Keratinocyte (primary cell): ENCODE measurements at regions not wholly inside any gene's neighbourhood (a gene's known extent, or its start where the extent isn't known, plus 50 kb on each side); places are given as distances from the start of the nearest gene placed in this dataset.

ENCODE experiments used
- DNase-seq: peaks from one replicate; pipeline ENCODE4 v3.0.0-alpha.2; 2011; ENCODE audit warnings: low read depth, missing footprints, low spot score
- FAIRE-seq: peaks from 2 replicates; lab custom pipeline; 2011; peaks lifted over from hg19 to GRCh38; lab: Jason Lieb, UNC
- H2AFZ ChIP-seq: 2 replicates; pipeline ENCODE4 v1.6.0; 2012; ENCODE audit warnings: low read length, control low read depth, inconsistent platforms; ENCODE audit not compliant: control insufficient read depth
- H3K27ac ChIP-seq: 2 replicates; pipeline ENCODE4 v1.5.1; 2011; ENCODE audit warnings: low read length; ENCODE audit not compliant: control insufficient read depth, insufficient read depth
- H3K27me3 ChIP-seq: 3 replicates; pipeline ENCODE4 v1.6.0; 2011; ENCODE audit warnings: low read length; ENCODE audit not compliant: control insufficient read depth, insufficient read depth; ENCODE audit errors: extremely low read depth
- H3K36me3 ChIP-seq, 2 experiments: 2 replicates in 1 of 2; 3 replicates in 1 of 2; pipeline ENCODE4 v1.5.1; 2011; ENCODE audit warnings: low read length in 2 of 2, mild to moderate bottlenecking in 1 of 2; ENCODE audit not compliant: control insufficient read depth in 2 of 2, insufficient read depth in 2 of 2; ENCODE audit errors: extremely low read depth in 1 of 2
- H3K4me1 ChIP-seq: 3 replicates; pipeline ENCODE4 v1.5.1; 2011; ENCODE audit warnings: low read length; ENCODE audit not compliant: control insufficient read depth, insufficient read depth; ENCODE audit errors: extremely low read depth
- H3K4me2 ChIP-seq: 3 replicates; pipeline ENCODE4 v1.6.0; 2011; ENCODE audit warnings: low read depth, low read length; ENCODE audit not compliant: control insufficient read depth, insufficient read depth; ENCODE audit errors: extremely low read depth
- H3K4me3 ChIP-seq, 3 experiments: fragments of 200-600 bp in 1 of 3; sonication (generic) in 1 of 3; 2 replicates in 2 of 3; 3 replicates in 1 of 3; pipeline ENCODE4 v1.5.1; 2011 to 2016; ENCODE audit warnings: low read length in 3 of 3, mild to moderate bottlenecking in 3 of 3, control low read depth in 2 of 3, inconsistent platforms in 1 of 3, low read depth in 1 of 3, mixed read lengths in 1 of 3, mixed run types in 1 of 3, moderate library complexity in 1 of 3; ENCODE audit not compliant: control insufficient read depth in 2 of 3, insufficient read depth in 2 of 3; ENCODE audit errors: extremely low read depth in 1 of 3
- H3K79me2 ChIP-seq: 2 replicates; pipeline ENCODE4 v1.6.0; 2012; ENCODE audit warnings: low read length; ENCODE audit not compliant: control insufficient read depth, insufficient read depth
- H3K9ac ChIP-seq: 3 replicates; pipeline ENCODE4 v1.6.0; 2011; ENCODE audit warnings: low read length; ENCODE audit not compliant: control insufficient read depth, insufficient read depth; ENCODE audit errors: extremely low read depth
- H3K9me1 ChIP-seq: 3 replicates; pipeline ENCODE4 v1.6.0; 2011; ENCODE audit warnings: low read length; ENCODE audit not compliant: control insufficient read depth, insufficient read depth; ENCODE audit errors: extremely low read depth
- H3K9me3 ChIP-seq: 2 replicates; pipeline ENCODE4 v1.5.1; 2012; ENCODE audit warnings: low read depth, low read length; ENCODE audit not compliant: control insufficient read depth
- H4K20me1 ChIP-seq: 3 replicates; pipeline ENCODE4 v1.6.0; 2011; ENCODE audit warnings: low read length; ENCODE audit not compliant: control insufficient read depth, insufficient read depth; ENCODE audit errors: extremely low read depth
- EZH2 ChIP-seq: IDR thresholded peaks from one replicate; pipeline ENCODE4 v1.6.1; 2012; ENCODE audit warnings: inconsistent platforms, mild to moderate bottlenecking, low read length, moderate library complexity
- dilution Hi-C: fragments of 300-500 bp; cut with MboI; formaldehyde crosslinking; loops from one replicate; pipeline ENCODE4 v1.7.0; 2020; ENCODE audit warnings: low sequenced_read_pairs; ENCODE audit not compliant: extremely low pct_ligation_motif_present
- TF ChIP-seq, protein P1 (sequence below), 3 experiments: IDR thresholded peaks in 1 of 3; conservative IDR thresholded peaks in 1 of 3; optimal IDR thresholded peaks in 1 of 3; 2 replicates in 2 of 3; 3 replicates in 1 of 3; pipeline versions ENCODE3 to v1.5.1; 2011; ENCODE audit warnings: low read length in 3 of 3, mild to moderate bottlenecking in 3 of 3, moderate library complexity in 2 of 3, control low read depth in 1 of 3, inconsistent platforms in 1 of 3; ENCODE audit not compliant: insufficient read depth in 2 of 3; ENCODE audit errors: extremely low read depth in 1 of 3

DNA sequence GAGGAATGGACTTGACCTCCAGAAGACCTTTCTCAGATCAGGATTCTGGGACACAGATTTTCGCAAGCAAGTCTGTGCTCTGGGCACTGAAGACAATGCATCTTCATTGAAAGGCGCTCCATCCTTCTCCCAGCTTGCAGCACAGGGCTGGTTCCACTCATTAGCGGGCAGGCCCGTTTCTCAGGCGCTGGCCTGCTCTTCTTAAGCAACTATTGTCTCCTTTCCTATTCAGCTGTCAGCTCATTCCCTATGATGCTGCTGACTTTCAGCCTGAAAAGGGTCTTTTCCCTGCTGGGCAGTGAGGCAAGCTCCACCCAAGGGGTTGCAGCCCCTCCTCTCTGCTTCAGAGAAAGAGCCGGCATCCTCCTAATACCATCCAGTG, 91.9 kb upstream of the PLXNA2 start:
- Histone ChIP-seq H2AFZ (no peak overlapping the region), H3K27ac (no peak overlapping the region), H3K9me3 (no peaks in the 10 kb centered on the region), H3K4me1 (no peaks in the 10 kb centered on the region), H3K4me2 (no peak overlapping the region), H4K20me1 (no peaks in the 10 kb centered on the region), H3K27me3 (peaks cover 14% of the 10 kb centered on the region), H3K36me3 (no peaks in the 10 kb centered on the region), H3K4me3 (no peak overlapping the region), H3K9me1 (no peaks in the 10 kb centered on the region), H3K79me2 (no peaks in the 10 kb centered on the region), H3K9ac (no peak overlapping the region)
- no peak for DNase-seq
- FAIRE-seq, result no peak
- TF ChIP-seq EZH2, result no peak
- TF ChIP-seq, protein P1, sequence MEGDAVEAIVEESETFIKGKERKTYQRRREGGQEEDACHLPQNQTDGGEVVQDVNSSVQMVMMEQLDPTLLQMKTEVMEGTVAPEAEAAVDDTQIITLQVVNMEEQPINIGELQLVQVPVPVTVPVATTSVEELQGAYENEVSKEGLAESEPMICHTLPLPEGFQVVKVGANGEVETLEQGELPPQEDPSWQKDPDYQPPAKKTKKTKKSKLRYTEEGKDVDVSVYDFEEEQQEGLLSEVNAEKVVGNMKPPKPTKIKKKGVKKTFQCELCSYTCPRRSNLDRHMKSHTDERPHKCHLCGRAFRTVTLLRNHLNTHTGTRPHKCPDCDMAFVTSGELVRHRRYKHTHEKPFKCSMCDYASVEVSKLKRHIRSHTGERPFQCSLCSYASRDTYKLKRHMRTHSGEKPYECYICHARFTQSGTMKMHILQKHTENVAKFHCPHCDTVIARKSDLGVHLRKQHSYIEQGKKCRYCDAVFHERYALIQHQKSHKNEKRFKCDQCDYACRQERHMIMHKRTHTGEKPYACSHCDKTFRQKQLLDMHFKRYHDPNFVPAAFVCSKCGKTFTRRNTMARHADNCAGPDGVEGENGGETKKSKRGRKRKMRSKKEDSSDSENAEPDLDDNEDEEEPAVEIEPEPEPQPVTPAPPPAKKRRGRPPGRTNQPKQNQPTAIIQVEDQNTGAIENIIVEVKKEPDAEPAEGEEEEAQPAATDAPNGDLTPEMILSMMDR (optimal IDR thresholded peaks at IDR 0.05 in 1 of 3, IDR thresholded peaks at IDR 0.05 in 1 of 3, conservative IDR thresholded peaks at IDR 0.05 in 1 of 3; ENCODE audit: extremely low read depth in 1 of 3, insufficient read depth in 2 of 3, low read length in 3 of 3), result no peak
- dilution Hi-C loops, result no loop called here

DNA sequence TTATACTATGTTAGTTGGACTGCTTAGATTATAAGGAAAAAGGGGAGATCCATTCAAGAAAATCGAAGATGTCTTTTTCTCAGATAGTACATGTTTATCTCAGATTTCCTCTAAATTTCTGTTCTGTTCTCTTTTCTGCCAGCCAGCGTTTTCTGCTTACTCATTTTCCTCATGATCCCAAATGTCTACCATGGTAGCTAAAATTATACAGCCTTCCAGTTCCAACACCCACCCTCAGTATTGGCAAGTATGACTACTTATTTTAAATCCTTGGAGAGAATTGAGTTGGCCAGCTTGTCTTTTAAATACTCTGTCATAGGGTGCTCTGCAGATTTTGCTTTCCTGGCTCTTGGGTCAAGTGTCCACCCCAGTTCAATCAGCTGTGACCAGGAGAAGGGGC, 95.7 kb upstream of the PLXNA2 start:
- peaks cover 34% of the 10 kb centered on the region for H3K27me3 ChIP-seq
- DNase-seq (no peak), FAIRE-seq (no peak)
- H3K4me1 ChIP-seq, result no peaks in the 10 kb centered on the region
- no peak overlapping the region for H3K9ac ChIP-seq
- dilution Hi-C loops, result no loop called here
- no peak overlapping the region for H3K4me3 ChIP-seq
- H3K79me2 ChIP-seq, result no peaks in the 10 kb centered on the region
- no peak for TF ChIP-seq EZH2
- TF ChIP-seq, protein P1 (optimal IDR thresholded peaks at IDR 0.05 in 1 of 3, IDR thresholded peaks at IDR 0.05 in 1 of 3, conservative IDR thresholded peaks at IDR 0.05 in 1 of 3; ENCODE audit: extremely low read depth in 1 of 3, insufficient read depth in 2 of 3, low read length in 3 of 3), result no peak
- no peaks in the 10 kb centered on the region for H4K20me1 ChIP-seq
- H3K9me3 ChIP-seq, result no peaks in the 10 kb centered on the region
- no peak overlapping the region for H3K4me2 ChIP-seq
- H3K9me1 ChIP-seq, result no peaks in the 10 kb centered on the region
- H2AFZ ChIP-seq, result no peak overlapping the region
- H3K36me3 ChIP-seq, result no peaks in the 10 kb centered on the region
- no peak overlapping the region for H3K27ac ChIP-seq
